ENCODE measurements at regions not wholly inside any gene's neighbourhood (a gene's known extent, or its start where the extent isn't known, plus 50 kb on each side); places are given as distances from the start of the nearest gene placed in this dataset.

DNA sequence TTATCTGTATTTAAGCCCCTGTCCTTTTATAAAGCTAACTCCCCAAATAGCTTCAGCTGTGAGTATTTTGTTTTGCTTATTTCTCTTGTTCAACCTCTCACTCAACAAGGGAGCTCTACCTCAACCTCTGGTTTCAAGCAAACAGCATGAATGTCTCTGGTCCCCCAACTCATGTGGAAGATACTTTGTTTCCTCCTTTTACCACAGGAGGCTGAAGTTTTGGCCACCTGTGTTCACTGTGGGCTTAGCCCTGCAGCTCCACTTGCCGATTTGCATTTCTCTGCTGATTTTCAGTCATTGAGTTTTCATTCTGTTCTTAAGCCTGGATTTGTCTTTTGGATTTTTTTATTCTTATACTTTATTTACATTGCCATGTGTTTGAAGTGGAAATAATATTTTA is 613.1 kb downstream of the USP25 start:
- Mint-ChIP-seq H3K4me1 (no peaks in the 10 kb centered on the region), H3K27me3 (no peaks in the 10 kb centered on the region), H3K9me3 (no peaks in the 10 kb centered on the region), H3K4me3 (no peak overlapping the region), H3K27ac (no peak overlapping the region), H3K36me3 (ENCODE audit: low read depth) (no peaks in the 10 kb centered on the region)
- ATAC-seq (no peak), DNase-seq (no peak)

DNA sequence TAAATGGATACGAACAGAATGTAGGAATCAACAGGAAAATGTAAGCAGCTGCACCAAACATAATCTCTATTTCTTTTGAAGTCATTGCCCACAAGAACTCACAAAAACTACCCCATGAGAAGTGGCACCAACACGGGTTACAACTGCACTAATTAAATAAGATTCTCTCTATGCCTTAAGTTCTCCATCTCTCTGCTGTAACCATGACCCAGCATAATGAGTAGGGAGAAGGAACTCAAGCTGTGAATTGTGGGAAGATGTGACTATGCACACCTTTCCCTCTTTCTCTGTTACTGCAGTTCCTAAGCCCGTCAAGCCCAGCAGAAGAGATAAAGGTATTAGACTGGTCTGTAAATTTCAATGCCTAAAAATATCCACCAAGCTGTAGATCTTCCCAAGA is 614.0 kb downstream of the USP25 start:
- Mint-ChIP-seq H3K27me3 (no peaks in the 10 kb centered on the region), H3K9me3 (no peaks in the 10 kb centered on the region), H3K27ac (no peak overlapping the region), H3K4me3 (no peak overlapping the region), H3K4me1 (no peaks in the 10 kb centered on the region), H3K36me3 (ENCODE audit: low read depth) (no peaks in the 10 kb centered on the region)
- ATAC-seq (no peak), DNase-seq (no peak)

DNA sequence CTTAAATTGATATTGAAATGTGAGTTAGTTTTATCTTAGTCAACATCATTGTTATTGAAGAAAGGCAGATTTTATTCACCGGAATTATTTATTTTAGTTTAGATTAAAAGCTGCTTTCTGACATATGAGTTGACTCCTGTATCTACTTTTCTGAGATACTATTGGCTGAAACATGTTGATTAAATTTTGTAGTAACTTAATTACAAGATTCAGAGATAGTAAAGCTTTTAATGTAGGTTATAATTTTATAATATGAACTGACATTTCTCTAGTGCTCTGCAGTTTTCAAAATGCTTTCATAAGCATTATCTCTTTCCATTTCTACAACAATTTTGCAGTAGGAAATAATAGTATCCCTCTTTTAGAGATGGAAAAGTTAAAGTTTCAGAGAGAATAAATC is 616.0 kb downstream of the USP25 start:
- no peak for DNase-seq
- Mint-ChIP-seq H3K4me3 (no peak overlapping the region), H3K9me3 (no peaks in the 10 kb centered on the region), H3K27me3 (no peaks in the 10 kb centered on the region), H3K27ac (no peak overlapping the region), H3K36me3 (ENCODE audit: low read depth) (no peaks in the 10 kb centered on the region), H3K4me1 (no peaks in the 10 kb centered on the region)
- no peak for ATAC-seq

DNA sequence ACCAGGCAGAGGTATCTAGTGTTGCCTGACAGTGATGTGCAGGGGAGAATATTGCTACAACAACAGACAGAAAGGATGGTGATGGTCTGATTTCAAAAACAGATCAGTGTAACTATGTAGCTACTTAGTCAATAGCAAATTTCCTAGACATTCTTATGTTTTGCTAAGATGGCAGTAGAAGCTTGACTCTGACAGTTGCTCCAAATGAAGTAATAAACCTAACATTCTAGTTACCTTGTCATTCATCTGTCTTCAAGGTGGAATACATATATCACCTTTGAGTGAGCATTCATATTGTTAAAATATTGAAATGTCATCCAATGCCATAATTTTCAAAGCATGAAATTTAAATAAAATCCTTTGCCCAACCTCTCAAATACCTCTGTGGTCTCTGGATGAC is 617.4 kb downstream of the USP25 start:
- no peak for ATAC-seq
- no peaks in the 10 kb centered on the region for H3K9me3 Mint-ChIP-seq
- no peaks in the 10 kb centered on the region for H3K27me3 Mint-ChIP-seq
- H3K27ac Mint-ChIP-seq = no peak overlapping the region
- DNase-seq = no peak
- no peaks in the 10 kb centered on the region for H3K4me1 Mint-ChIP-seq
- H3K4me3 Mint-ChIP-seq = no peak overlapping the region
- H3K36me3 Mint-ChIP-seq (ENCODE audit: low read depth) = no peaks in the 10 kb centered on the region

DNA sequence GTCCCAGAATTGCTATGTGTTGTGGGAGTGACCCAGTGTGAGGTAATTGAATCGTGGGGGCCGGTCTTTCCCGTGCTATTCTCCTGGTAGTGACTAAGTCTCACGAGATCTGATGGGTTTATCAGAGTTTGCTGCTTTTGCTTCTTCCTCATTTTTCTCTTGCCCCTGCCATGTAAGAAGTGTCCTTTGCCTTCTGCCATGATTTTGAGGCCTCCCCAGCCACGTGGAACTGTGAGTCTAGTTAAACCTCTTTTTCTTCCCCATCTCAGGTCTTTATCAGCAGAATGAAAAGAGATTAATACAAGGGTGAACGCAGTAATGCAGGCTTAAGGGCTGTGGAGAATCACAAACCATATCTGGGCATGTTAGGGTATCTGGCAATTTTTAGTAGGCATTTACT is 624.0 kb downstream of the USP25 start:
- DNase-seq (no peak), ATAC-seq (no peak)
- H3K27ac Mint-ChIP-seq = no peak overlapping the region
- no peaks in the 10 kb centered on the region for H3K4me1 Mint-ChIP-seq
- H3K27me3 Mint-ChIP-seq = no peaks in the 10 kb centered on the region
- no peaks in the 10 kb centered on the region for H3K36me3 Mint-ChIP-seq (ENCODE audit: low read depth)
- no peak overlapping the region for H3K4me3 Mint-ChIP-seq
- H3K9me3 Mint-ChIP-seq = no peaks in the 10 kb centered on the region

DNA sequence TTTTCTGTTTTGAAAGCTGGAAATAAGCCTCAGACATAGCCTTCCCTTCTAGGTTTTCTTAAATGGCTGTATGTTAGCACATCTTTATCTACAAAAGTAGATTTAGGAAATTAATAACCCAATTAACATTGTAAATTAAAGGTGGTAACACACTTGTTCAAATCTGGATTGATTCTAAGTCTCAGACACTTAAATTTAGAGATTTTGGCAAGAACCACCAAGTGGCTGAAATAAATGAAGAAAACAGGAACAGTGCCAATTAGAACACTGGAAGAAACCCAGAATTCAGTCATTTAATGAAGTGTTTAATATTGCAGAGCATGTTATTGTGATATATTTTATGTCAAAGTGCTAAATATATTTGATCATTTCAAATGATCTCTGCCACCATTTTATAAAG is 628.2 kb downstream of the USP25 start:
- DNase-seq (no peak), ATAC-seq (no peak)
- H3K4me3 Mint-ChIP-seq = no peak overlapping the region
- no peaks in the 10 kb centered on the region for H3K27me3 Mint-ChIP-seq
- H3K27ac Mint-ChIP-seq = no peak overlapping the region
- no peaks in the 10 kb centered on the region for H3K4me1 Mint-ChIP-seq
- peaks cover 9% of the 10 kb centered on the region for H3K9me3 Mint-ChIP-seq
- no peaks in the 10 kb centered on the region for H3K36me3 Mint-ChIP-seq (ENCODE audit: low read depth)

DNA sequence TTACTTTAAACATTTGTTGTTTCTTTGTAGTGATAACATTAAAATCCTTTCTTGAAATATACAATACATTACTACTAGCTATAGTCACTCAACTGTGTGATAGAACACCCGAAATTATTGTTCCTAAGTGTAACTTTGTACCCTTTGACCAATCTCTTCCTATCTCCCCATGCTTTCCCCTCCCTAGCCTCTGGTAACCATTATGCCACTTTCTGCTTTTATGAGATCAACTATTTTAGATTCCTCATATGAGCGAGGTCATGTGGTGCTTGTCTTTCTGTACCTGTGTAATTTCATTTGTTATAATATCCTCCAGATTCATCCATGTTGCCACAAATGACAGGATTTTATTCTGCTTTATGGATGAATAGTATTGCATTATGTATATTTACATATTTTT is 629.0 kb downstream of the USP25 start:
- Mint-ChIP-seq H3K27ac (no peak overlapping the region), H3K9me3 (peaks cover 9% of the 10 kb centered on the region), H3K27me3 (no peaks in the 10 kb centered on the region), H3K4me1 (no peaks in the 10 kb centered on the region), H3K36me3 (ENCODE audit: low read depth) (no peaks in the 10 kb centered on the region), H3K4me3 (no peak overlapping the region)
- ATAC-seq (no peak), DNase-seq (no peak)

DNA sequence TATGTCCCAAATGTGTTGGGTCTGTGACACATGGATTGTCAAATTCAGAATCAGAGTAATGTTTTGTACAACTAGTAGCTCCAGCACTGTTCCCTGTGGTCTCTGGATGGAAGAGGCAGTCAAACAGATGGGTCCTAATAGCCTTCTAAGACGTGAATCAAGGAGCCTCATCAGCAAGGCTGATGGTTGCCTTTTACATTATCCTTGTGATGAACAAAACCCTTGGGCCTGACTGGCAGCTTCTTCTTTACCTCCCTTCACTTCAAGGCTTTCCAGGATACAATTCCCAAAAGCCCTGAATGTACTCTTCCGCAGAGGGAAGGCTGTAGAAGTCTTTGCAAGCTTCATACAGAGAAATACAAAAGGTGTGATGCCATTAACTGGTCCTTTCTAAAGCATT is 633.3 kb downstream of the USP25 start:
- no peak overlapping the region for H3K4me3 Mint-ChIP-seq
- H3K27ac Mint-ChIP-seq = no peak overlapping the region
- H3K27me3 Mint-ChIP-seq = no peaks in the 10 kb centered on the region
- peaks cover 9% of the 10 kb centered on the region for H3K9me3 Mint-ChIP-seq
- DNase-seq (no peak), ATAC-seq (no peak)
- no peaks in the 10 kb centered on the region for H3K36me3 Mint-ChIP-seq (ENCODE audit: low read depth)
- no peaks in the 10 kb centered on the region for H3K4me1 Mint-ChIP-seq

DNA sequence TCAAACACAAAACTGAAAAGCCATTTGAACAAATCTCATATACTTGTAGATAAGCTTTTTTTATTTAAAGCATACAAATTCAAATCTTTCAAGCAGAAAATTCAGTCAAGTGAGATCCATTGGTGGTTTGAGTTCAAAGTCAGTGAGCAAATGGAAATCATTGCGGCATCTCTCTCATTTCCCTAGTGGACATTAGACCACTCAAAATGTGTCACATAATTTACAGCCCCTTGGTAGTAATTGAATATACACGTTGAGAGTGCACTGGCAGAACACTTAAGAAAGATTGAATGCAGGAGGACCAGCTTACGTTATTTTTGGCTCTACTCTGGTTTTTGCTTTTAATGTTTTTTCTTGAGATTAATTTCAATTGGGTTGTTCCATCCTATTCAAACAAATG is 633.7 kb downstream of the USP25 start:
- ATAC-seq = no peak
- Mint-ChIP-seq H3K27me3 (no peaks in the 10 kb centered on the region), H3K4me1 (no peaks in the 10 kb centered on the region), H3K9me3 (peaks cover 9% of the 10 kb centered on the region), H3K4me3 (no peak overlapping the region), H3K36me3 (ENCODE audit: low read depth) (no peaks in the 10 kb centered on the region), H3K27ac (no peak overlapping the region)
- DNase-seq = no peak

DNA sequence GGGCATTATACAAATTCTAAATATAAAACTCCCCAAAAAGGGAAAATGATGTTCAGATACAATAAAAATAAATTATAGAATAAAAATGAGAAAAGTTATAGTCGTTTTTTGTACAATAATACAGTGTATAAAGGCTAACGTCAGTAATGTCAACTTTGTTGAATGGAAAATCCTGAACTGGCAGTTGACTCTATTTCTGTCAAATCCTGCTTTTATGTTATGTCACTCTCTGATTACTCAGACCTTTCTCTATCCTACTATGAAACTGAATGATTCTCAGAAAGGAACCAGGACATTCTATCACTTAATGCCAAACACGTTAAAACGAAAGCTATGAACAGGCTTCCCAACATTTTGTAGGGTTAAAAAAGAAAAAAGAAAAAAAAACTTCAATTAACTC is 636.4 kb downstream of the USP25 start:
- H3K4me1 Mint-ChIP-seq = no peaks in the 10 kb centered on the region
- ATAC-seq (no peak), DNase-seq (no peak)
- no peak overlapping the region for H3K27ac Mint-ChIP-seq
- H3K36me3 Mint-ChIP-seq (ENCODE audit: low read depth) = no peaks in the 10 kb centered on the region
- no peaks in the 10 kb centered on the region for H3K9me3 Mint-ChIP-seq
- H3K4me3 Mint-ChIP-seq = no peak overlapping the region
- no peaks in the 10 kb centered on the region for H3K27me3 Mint-ChIP-seq

DNA sequence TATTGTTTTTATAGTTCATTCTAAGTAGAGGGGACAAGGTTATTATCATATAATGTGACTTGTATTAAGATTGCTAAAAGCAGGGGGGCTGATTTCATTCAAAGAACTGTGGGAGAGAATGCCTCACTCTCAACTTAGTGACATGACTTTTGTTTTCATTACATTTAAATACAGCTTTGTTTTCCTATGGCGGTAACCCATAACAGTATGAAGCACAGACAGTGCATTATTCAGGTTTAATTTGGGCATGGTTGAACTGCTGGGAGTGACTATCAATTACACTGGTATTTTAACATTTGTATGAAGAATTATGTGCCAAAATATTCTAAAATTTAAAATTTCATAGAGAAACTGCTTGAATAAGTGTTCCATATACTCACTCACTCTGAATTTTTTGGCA is 637.3 kb downstream of the USP25 start:
- H3K4me3 Mint-ChIP-seq = no peak overlapping the region
- ATAC-seq = no peak
- H3K27me3 Mint-ChIP-seq = no peaks in the 10 kb centered on the region
- H3K36me3 Mint-ChIP-seq (ENCODE audit: low read depth) = no peaks in the 10 kb centered on the region
- no peak for DNase-seq
- H3K27ac Mint-ChIP-seq = no peak overlapping the region
- no peaks in the 10 kb centered on the region for H3K4me1 Mint-ChIP-seq
- H3K9me3 Mint-ChIP-seq = no peaks in the 10 kb centered on the region

DNA sequence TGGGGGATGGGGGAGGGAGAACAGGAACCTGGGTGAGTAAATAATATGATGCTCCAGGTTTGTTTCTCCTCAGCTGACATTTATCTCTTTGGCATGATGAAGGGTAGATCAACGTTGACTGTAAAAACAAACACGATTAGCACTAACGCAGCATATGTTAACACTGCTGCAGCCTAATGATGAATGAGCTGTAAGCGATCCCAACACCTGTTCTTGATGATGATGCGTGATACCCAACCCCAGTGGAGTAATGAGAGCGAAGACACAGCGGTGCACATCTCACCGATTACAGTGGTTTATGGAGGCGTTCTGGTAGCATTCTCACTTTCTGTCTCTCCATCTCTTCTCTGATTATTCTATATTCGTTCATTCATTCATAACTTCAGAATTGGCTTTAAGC is 640.4 kb downstream of the USP25 start:
- no peak for ATAC-seq
- no peak overlapping the region for H3K4me3 Mint-ChIP-seq
- H3K4me1 Mint-ChIP-seq = no peaks in the 10 kb centered on the region
- DNase-seq = no peak
- H3K36me3 Mint-ChIP-seq (ENCODE audit: low read depth) = no peaks in the 10 kb centered on the region
- no peaks in the 10 kb centered on the region for H3K9me3 Mint-ChIP-seq
- H3K27me3 Mint-ChIP-seq = no peaks in the 10 kb centered on the region
- no peak overlapping the region for H3K27ac Mint-ChIP-seq

DNA sequence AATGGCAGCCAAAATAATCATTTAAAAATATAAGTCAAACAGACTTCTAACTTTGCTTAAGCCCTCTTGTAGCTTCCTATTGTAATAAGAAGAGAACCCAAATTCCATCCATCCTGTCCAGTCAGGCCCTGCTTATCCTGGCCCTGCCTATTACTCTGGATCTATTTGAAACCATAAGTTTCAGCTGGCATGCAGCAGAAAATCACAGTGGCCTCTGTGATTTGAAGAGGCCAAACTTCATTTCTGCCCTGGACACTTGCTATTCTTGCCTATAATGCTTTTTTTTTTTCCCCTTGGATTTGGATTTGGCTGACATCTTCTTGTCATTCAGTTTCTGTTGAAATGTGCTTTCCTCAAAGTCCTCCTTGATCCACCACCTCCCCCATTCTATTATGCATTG is 642.8 kb downstream of the USP25 start:
- H3K9me3 Mint-ChIP-seq = no peaks in the 10 kb centered on the region
- H3K27me3 Mint-ChIP-seq = no peaks in the 10 kb centered on the region
- no peak for ATAC-seq
- no peak overlapping the region for H3K4me3 Mint-ChIP-seq
- DNase-seq = no peak
- H3K36me3 Mint-ChIP-seq (ENCODE audit: low read depth) = no peaks in the 10 kb centered on the region
- no peaks in the 10 kb centered on the region for H3K4me1 Mint-ChIP-seq
- no peak overlapping the region for H3K27ac Mint-ChIP-seq

DNA sequence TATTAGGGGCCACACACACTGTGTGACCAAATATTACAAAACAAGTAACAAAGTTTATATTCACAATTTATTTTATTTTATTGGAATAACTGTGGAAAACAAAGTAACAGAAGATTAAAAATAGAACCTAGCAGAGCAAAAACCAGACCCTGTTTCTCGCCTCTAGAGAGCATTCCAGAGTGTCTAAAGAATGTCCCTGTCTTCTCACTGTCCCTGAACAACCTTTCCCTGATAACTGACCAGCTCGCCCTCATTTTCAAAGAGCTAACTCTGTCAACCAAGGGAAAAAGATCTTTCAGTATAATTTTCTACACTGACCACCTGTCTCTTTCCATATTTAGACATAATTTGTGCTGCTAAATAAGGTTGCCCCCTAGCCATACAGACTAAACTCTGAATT is 646.9 kb downstream of the USP25 start:
- Mint-ChIP-seq H3K27me3 (no peaks in the 10 kb centered on the region), H3K36me3 (ENCODE audit: low read depth) (no peaks in the 10 kb centered on the region), H3K9me3 (no peaks in the 10 kb centered on the region), H3K4me3 (no peak overlapping the region), H3K27ac (no peak overlapping the region), H3K4me1 (no peaks in the 10 kb centered on the region)
- ATAC-seq (no peak), DNase-seq (no peak)

DNA sequence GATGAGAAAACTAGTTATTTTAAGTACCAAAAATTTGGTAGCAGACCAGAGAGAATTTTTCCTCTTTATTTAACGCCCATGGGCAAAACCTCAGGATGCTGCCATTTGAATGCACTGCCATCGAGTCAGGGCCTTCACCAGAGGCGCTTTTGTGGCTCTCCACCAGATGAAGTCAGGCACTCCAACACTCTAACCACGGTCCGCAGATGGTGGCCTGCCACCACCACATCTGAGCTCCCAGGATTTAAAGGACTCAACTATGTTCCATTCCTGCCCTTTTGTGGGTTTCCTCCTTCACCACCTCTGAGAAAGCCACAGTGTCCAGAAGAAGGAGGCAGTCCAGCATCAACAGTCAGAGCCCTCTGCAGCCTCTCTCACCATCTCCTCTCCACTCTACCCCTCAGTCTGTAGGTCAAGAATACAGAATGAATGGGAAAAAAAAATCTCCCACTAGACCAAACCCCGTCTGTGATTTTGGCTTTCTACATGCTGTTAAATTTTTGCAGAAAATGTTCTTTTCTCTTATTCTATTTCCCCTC is 647.4 kb downstream of the USP25 start:
- H3K27ac Mint-ChIP-seq = no peak overlapping the region
- no peak for ATAC-seq
- no peaks in the 10 kb centered on the region for H3K27me3 Mint-ChIP-seq
- no peak for DNase-seq
- H3K4me3 Mint-ChIP-seq = no peak overlapping the region
- no peaks in the 10 kb centered on the region for H3K4me1 Mint-ChIP-seq
- H3K9me3 Mint-ChIP-seq = no peaks in the 10 kb centered on the region
- no peaks in the 10 kb centered on the region for H3K36me3 Mint-ChIP-seq (ENCODE audit: low read depth)

DNA sequence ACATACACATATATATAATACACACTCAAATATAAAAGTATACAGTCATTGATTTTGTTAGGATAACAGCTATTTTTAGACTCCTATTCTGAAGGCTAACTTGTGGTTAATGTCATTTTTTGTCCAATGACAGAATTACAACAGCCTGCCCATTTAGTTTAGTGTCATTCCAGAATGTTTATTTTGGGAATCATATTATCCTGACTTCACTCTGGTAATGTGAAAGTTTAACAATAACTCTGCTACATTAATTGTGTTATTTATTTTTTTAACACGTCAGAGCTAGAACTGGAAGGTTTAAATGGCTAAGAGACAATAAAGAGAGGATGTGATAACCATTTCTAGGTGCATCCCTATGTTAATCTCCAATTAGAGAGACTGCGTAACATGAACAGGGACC is 648.1 kb downstream of the USP25 start:
- no peak overlapping the region for H3K4me3 Mint-ChIP-seq
- H3K27ac Mint-ChIP-seq = no peak overlapping the region
- DNase-seq = no peak
- no peaks in the 10 kb centered on the region for H3K27me3 Mint-ChIP-seq
- H3K9me3 Mint-ChIP-seq = no peaks in the 10 kb centered on the region
- no peaks in the 10 kb centered on the region for H3K36me3 Mint-ChIP-seq (ENCODE audit: low read depth)
- no peak for ATAC-seq
- no peaks in the 10 kb centered on the region for H3K4me1 Mint-ChIP-seq

Data from activated naive CD8-positive, alpha-beta T cell treated with anti-CD3 and anti-CD28 coated beads, Interleukin-2, amount 50 U/mL, for 24 hours (primary cell).